Body of pancreas (tissue), 4 donors: ENCODE measurements at regions not wholly inside any gene's neighbourhood (a gene's known extent, or its start where the extent isn't known, plus 50 kb on each side); places are given as distances from the start of the nearest gene placed in this dataset.
"Not testable (repeated sequence)": the region's sequence is repeated elsewhere in the genome, so short reads cannot be mapped to it uniquely, and the experiment has no call there.

ENCODE experiments used
- ATAC-seq: fragments of 150-250 bp; one replicate; pipeline ENCODE4 v1.9.1; 2016
- DNase-seq, 4 donors: peaks; one replicate each; pipeline ENCODE4 v3.0.0-alpha.2; 2019
- H3K27ac ChIP-seq, 4 donors: fragments of 200-600 bp; sonication (generic); 1 replicate in 3 of 4; 2 replicates in 1 of 4; pipeline versions ENCODE4 v1.5.1 to v1.6.1; 2016 to 2019; ENCODE audit warnings: mild to moderate bottlenecking in 1 of 4, mixed read lengths in 1 of 4, moderate library complexity in 1 of 4
- H3K27me3 ChIP-seq, 2 donors: fragments of 200-600 bp; sonication (generic); one replicate each; pipeline ENCODE4 v1.6.0; 2016; ENCODE audit warnings: mild to moderate bottlenecking in 1 of 2
- H3K36me3 ChIP-seq, 2 donors: fragments of 200-600 bp; sonication (generic); replicated peaks in 1 of 2; 2 replicates each; pipeline ENCODE4 v1.5.1; 2016; ENCODE audit warnings: low read depth in 2 of 2; ENCODE audit not compliant: insufficient read depth in 1 of 2
- H3K4me1 ChIP-seq: fragments of 200-600 bp; sonication (generic); one replicate; pipeline ENCODE4 v1.6.0; 2016
- H3K4me3 ChIP-seq, 2 donors: fragments of 200-600 bp; sonication (generic); 1 replicate in 1 of 2; 2 replicates in 1 of 2; pipeline ENCODE4 v1.5.1; 2016 to 2019
- H3K9me3 ChIP-seq, 3 donors: fragments of 200-600 bp; sonication (generic); 1 replicate in 2 of 3; 2 replicates in 1 of 3; pipeline ENCODE4 v1.5.1; 2016
- POLR2A ChIP-seq, 3 donors: fragments of 450-650 bp; IDR thresholded peaks; one replicate each; pipeline ENCODE4 v1.6.1; 2016; ENCODE audit warnings: antibody characterized with exemption in 3 of 3, mild to moderate bottlenecking in 2 of 3
- WGBS, 2 donors: methylation state at CpG; one replicate each; pipeline ENCODE4 v1.1.5; 2017; 5-methylcytosine and 5-hydroxymethylcytosine counted together
- intact Hi-C: fragments of 100-400 bp; cut with DNase I; formaldehyde crosslinking; loops from one replicate; pipeline ENCODE4 v1.15.1; 2023
- TF ChIP-seq, protein P1 (sequence below), 7 experiments: fragments of 450-650 bp in 4 of 7; fragments of 200-600 bp in 3 of 7; sonication (generic) in 3 of 7; IDR thresholded peaks; one replicate each; pipeline ENCODE4 v1.5.1; 2016 to 2019; ENCODE audit warnings: antibody characterized with exemption in 7 of 7

DNA sequence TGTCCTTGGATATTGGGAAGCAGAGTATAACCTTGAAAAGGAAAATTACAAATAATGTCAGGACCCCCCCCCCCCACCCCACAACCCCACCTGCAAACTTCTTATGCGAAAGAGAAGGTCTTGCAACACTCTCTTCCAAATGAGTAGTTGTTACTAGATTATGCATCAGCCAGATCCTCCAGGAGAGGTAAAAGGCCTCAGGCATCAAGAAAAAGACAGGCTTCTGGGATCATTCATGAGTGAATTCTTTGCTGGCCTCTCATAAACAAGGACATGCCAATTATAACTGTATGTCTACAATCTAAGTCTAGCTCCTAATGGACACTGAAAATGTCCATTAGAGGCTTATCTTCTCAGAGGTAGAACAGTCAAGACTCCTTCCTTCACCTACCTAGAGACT, 1443.3 kb downstream of the RAPGEF2 start:
- intact Hi-C loops = no loop called here
- no peak for TF ChIP-seq POLR2A (IDR thresholded peaks at IDR 0.05)
- TF ChIP-seq, protein P1, sequence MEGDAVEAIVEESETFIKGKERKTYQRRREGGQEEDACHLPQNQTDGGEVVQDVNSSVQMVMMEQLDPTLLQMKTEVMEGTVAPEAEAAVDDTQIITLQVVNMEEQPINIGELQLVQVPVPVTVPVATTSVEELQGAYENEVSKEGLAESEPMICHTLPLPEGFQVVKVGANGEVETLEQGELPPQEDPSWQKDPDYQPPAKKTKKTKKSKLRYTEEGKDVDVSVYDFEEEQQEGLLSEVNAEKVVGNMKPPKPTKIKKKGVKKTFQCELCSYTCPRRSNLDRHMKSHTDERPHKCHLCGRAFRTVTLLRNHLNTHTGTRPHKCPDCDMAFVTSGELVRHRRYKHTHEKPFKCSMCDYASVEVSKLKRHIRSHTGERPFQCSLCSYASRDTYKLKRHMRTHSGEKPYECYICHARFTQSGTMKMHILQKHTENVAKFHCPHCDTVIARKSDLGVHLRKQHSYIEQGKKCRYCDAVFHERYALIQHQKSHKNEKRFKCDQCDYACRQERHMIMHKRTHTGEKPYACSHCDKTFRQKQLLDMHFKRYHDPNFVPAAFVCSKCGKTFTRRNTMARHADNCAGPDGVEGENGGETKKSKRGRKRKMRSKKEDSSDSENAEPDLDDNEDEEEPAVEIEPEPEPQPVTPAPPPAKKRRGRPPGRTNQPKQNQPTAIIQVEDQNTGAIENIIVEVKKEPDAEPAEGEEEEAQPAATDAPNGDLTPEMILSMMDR (IDR thresholded peaks at IDR 0.05) = no peak
- DNase-seq (no peak), ATAC-seq (no peak)
- H3K27ac ChIP-seq = no peak overlapping the region
- H3K36me3 ChIP-seq = no peaks in the 10 kb centered on the region
- no peaks in the 10 kb centered on the region for H3K9me3 ChIP-seq
- H3K27me3 ChIP-seq = no peaks in the 10 kb centered on the region
- 93 to 95% methylated on average over 1 of the region's 1 CpG for WGBS, 2 donors
- no peaks in the 10 kb centered on the region for H3K4me1 ChIP-seq
- H3K4me3 ChIP-seq = no peak overlapping the region

DNA sequence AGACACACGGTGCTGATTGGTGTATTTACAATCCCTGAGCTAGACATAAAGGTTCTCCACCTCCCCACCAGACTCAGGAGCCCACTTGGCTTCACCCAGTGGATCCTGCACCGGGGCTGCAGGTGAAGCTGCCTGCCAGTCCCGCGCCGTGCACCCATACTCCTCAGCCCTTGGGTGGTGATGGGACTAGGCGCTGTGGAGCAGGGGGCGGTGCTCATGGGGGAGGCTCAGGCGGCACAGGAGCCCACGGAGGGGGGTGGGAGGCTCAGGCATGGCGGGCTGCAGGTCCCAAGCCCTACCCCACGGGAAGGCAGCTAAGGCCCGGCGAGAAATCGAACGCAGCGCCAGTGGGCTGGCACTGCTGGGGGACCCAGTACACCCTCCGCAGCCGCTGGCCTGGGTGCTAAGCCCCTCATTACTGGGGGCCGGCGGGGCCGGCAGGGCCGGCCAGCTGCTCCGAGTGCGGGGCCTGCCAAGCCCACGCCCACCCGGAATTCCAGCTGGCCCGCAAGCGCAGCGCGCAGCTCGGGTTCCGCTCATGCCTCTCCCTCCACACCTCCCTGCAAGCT, 1447.2 kb downstream of the RAPGEF2 start:
- H3K9me3 ChIP-seq, H3K27me3 ChIP-seq, H3K4me3 ChIP-seq, DNase-seq, H3K4me1 ChIP-seq, intact Hi-C loops, ATAC-seq, H3K27ac ChIP-seq, H3K36me3 ChIP-seq: not testable (repeated sequence)
- 89 to 96% methylated on average over 8 to 20 of the region's 32 CpGs for WGBS, 2 donors

GRCh38 chr4:160562661-160563060, 1459.8 kb downstream of the RAPGEF2 start:
- no peak for TF ChIP-seq POLR2A (IDR thresholded peaks at IDR 0.05)
- TF ChIP-seq, protein P1 (IDR thresholded peaks at IDR 0.05) = no peak
- H3K9me3 ChIP-seq = no peaks in the 10 kb centered on the region
- 92 to 98% methylated on average over 4 of the region's 4 CpGs for WGBS, 2 donors
- H3K27ac ChIP-seq = no peak overlapping the region
- no peaks in the 10 kb centered on the region for H3K27me3 ChIP-seq
- no peak overlapping the region for H3K4me3 ChIP-seq
- H3K36me3 ChIP-seq = no peaks in the 10 kb centered on the region
- ATAC-seq (no peak), DNase-seq (no peak)
- intact Hi-C loops = no loop called here
- H3K4me1 ChIP-seq = no peaks in the 10 kb centered on the region

DNA sequence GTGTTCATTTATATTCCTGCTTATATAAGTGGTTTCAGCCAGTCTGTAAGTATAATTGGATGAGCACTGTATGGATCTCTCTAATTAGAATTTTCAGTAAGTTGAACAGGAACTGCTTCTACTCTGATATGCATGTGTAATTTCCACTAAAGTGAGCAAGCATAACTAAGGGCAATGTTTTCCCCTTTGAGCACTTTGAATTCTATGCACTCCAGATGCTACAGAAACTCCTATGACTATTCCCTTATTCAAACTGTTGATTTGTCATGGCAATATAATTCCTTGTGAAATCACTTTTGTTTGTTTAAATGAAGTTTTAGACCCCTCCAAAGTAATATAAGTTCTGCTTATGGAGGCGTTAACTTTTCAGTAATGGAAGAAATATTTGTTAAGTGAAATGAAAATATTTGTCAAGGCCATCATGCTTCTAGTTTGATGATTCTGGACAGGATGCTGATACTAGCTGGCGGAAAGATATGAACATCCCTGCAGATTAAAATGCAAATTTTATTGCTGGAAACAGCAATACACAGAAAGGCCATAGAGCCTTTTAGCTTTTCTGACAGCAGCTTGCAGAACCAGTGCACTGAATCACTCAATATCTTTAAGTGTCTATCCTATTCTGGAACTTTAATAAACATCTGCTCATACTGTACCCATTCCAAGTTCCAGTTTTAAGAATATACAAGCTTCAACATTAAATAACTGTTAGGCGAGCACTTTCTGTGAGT, 1460.8 kb downstream of the RAPGEF2 start:
- Histone ChIP-seq H3K9me3 (no peaks in the 10 kb centered on the region), H3K4me1 (no peaks in the 10 kb centered on the region), H3K36me3 (no peaks in the 10 kb centered on the region), H3K27me3 (no peaks in the 10 kb centered on the region), H3K27ac (no peak overlapping the region), H3K4me3 (no peak overlapping the region)
- ATAC-seq (no peak), DNase-seq (no peak)
- TF ChIP-seq POLR2A (IDR thresholded peaks at IDR 0.05) = no peak
- TF ChIP-seq, protein P1 (IDR thresholded peaks at IDR 0.05) = no peak
- intact Hi-C loops = no loop called here
- WGBS, 2 donors = 67 to 82% methylated on average over 3 of the region's 3 CpGs

GRCh38 chr4:160567634-160568033, 1464.8 kb downstream of the RAPGEF2 start:
- intact Hi-C loops = no loop called here
- H3K4me3 ChIP-seq = no peak overlapping the region
- no peak overlapping the region for H3K27ac ChIP-seq
- no peaks in the 10 kb centered on the region for H3K27me3 ChIP-seq
- WGBS, 2 donors = 91 to 96% methylated on average over 1 of the region's 1 CpG
- DNase-seq (no peak), ATAC-seq (no peak)
- no peaks in the 10 kb centered on the region for H3K9me3 ChIP-seq
- H3K4me1 ChIP-seq = no peaks in the 10 kb centered on the region
- no peak for TF ChIP-seq POLR2A (IDR thresholded peaks at IDR 0.05)
- TF ChIP-seq, protein P1 (IDR thresholded peaks at IDR 0.05) = no peak
- H3K36me3 ChIP-seq = no peaks in the 10 kb centered on the region
